ENCODE measurements at regions not wholly inside any gene's neighbourhood (a gene's known extent, or its start where the extent isn't known, plus 50 kb on each side); places are given as distances from the start of the nearest gene placed in this dataset.

GRCh38 chr12:90497923-90498545 is 456.9 kb downstream of the CCER1 start:
- Histone ChIP-seq H3K27ac (no peak overlapping the region), H3K27me3 (no peaks in the 10 kb centered on the region), H3K36me3 (no peaks in the 10 kb centered on the region), H3K9me3 (no peaks in the 10 kb centered on the region), H3K4me3 (no peak overlapping the region), H3K4me1 (no peaks in the 10 kb centered on the region)
- no peak for DNase-seq
- TF ChIP-seq CTCF (IDR thresholded peaks at IDR 0.05) (no peak), POLR2A (IDR thresholded peaks at IDR 0.05) (no peak)
- intact Hi-C loops (cut with DNase I): no loop called here
- WGBS, 2 donors: 82 to 84% methylated on average over 6 of the region's 6 CpGs

GRCh38 chr12:90490355-90490754 is 464.6 kb downstream of the CCER1 start:
- Histone ChIP-seq H3K4me3 (no peak overlapping the region), H3K27ac (no peak overlapping the region), H3K9me3 (peaks cover 0 to 12% (median 0%) of the 10 kb centered on the region in 3 donors), H3K27me3 (no peaks in the 10 kb centered on the region), H3K36me3 (no peaks in the 10 kb centered on the region), H3K4me1 (no peaks in the 10 kb centered on the region)
- no peak for DNase-seq
- no peak for TF ChIP-seq CTCF (IDR thresholded peaks at IDR 0.05)
- no peak for TF ChIP-seq POLR2A (IDR thresholded peaks at IDR 0.05)
- intact Hi-C loops (cut with DNase I): no loop called here

- DNase-seq: no peak
- TF ChIP-seq POLR2A (IDR thresholded peaks at IDR 0.05) (no peak), CTCF (IDR thresholded peaks at IDR 0.05) (no peak)
- no peaks in the 10 kb centered on the region for H3K27me3 ChIP-seq
- H3K9me3 ChIP-seq: peaks cover 0 to 12% (median 0%) of the 10 kb centered on the region in 3 donors
- intact Hi-C loops (cut with DNase I): no loop called here
- no peaks in the 10 kb centered on the region for H3K36me3 ChIP-seq
- no peak overlapping the region for H3K27ac ChIP-seq
- H3K4me1 ChIP-seq: no peaks in the 10 kb centered on the region
- no peak overlapping the region for H3K4me3 ChIP-seq
- 76 to 86% methylated on average over 3 of the region's 3 CpGs for WGBS, 2 donors
Measured at GRCh38 chr12:90489141-90489540, 465.8 kb downstream of the CCER1 start.

GRCh38 chr12:90485560-90485959 is 469.4 kb downstream of the CCER1 start:
- no peak for TF ChIP-seq POLR2A (IDR thresholded peaks at IDR 0.05)
- TF ChIP-seq CTCF (IDR thresholded peaks at IDR 0.05): no peak
- no peaks in the 10 kb centered on the region for H3K36me3 ChIP-seq
- DNase-seq: no peak
- H3K27me3 ChIP-seq: no peaks in the 10 kb centered on the region
- peaks cover 0 to 6% (median 0%) of the 10 kb centered on the region in 3 donors for H3K9me3 ChIP-seq
- H3K27ac ChIP-seq: no peak overlapping the region
- no peaks in the 10 kb centered on the region for H3K4me1 ChIP-seq
- intact Hi-C loops (cut with DNase I): no loop called here
- H3K4me3 ChIP-seq: no peak overlapping the region

GRCh38 chr12:90484094-90484493 is 470.9 kb downstream of the CCER1 start:
- Histone ChIP-seq H3K36me3 (no peaks in the 10 kb centered on the region), H3K27ac (no peak overlapping the region), H3K4me1 (no peaks in the 10 kb centered on the region), H3K4me3 (no peak overlapping the region), H3K9me3 (no peaks in the 10 kb centered on the region), H3K27me3 (no peaks in the 10 kb centered on the region)
- DNase-seq: no peak
- TF ChIP-seq POLR2A (IDR thresholded peaks at IDR 0.05) (no peak), CTCF (IDR thresholded peaks at IDR 0.05) (no peak)
- intact Hi-C loops (cut with DNase I): no loop called here
- WGBS, 2 donors: 63 to 67% methylated on average over 1 to 2 of the region's 2 CpGs
